Loucy (cell line): ENCODE measurements at regions not wholly inside any gene's neighbourhood (a gene's known extent, or its start where the extent isn't known, plus 50 kb on each side); places are given as distances from the start of the nearest gene placed in this dataset.

Experiments
- H2AFZ ChIP-seq: fragments of 200-600 bp; sonication (generic); 2 replicates; pipeline ENCODE4 v1.6.0; 2016; ENCODE audit warnings: antibody characterized with exemption, mild to moderate bottlenecking, low read length, moderate library complexity
- H3F3A ChIP-seq: fragments of 200-600 bp; 2 replicates; pipeline ENCODE4 v1.6.0; 2016; ENCODE audit warnings: antibody characterized with exemption, low read depth, mild to moderate bottlenecking
- H3K27me3 ChIP-seq: fragments of 200-600 bp; sonication (generic); 2 replicates; pipeline ENCODE4 v1.6.1; 2014; ENCODE audit warnings: low read length, mild to moderate bottlenecking; ENCODE audit not compliant: insufficient read depth, poor library complexity, severe bottlenecking
- H3K36me3 ChIP-seq: fragments of 200-600 bp; sonication (generic); 2 replicates; pipeline ENCODE4 v1.6.1; 2016; ENCODE audit warnings: low read length; ENCODE audit not compliant: insufficient read depth
- H3K4me1 ChIP-seq: fragments of 200-600 bp; sonication (generic); 2 replicates; pipeline ENCODE4 v1.5.1; 2014; ENCODE audit warnings: low read length, mild to moderate bottlenecking; ENCODE audit not compliant: insufficient read depth, poor library complexity, severe bottlenecking
- H3K4me2 ChIP-seq: fragments of 200-600 bp; sonication (generic); 2 replicates; pipeline ENCODE4 v1.6.0; 2014; ENCODE audit warnings: antibody characterized with exemption, low read length, low read depth, mild to moderate bottlenecking; ENCODE audit not compliant: poor library complexity, severe bottlenecking
- H3K4me3 ChIP-seq: fragments of 200-600 bp; sonication (generic); 2 replicates; pipeline ENCODE4 v1.5.1; 2014; ENCODE audit warnings: low read length, mild to moderate bottlenecking, mixed read lengths; ENCODE audit not compliant: poor library complexity, severe bottlenecking
- H3K79me2 ChIP-seq: fragments of 200-600 bp; sonication (generic); 2 replicates; pipeline ENCODE4 v1.6.1; 2014; ENCODE audit warnings: low read length; ENCODE audit not compliant: insufficient read depth
- H3K9ac ChIP-seq: fragments of 200-600 bp; sonication (generic); 2 replicates; pipeline ENCODE4 v1.6.0; 2014; ENCODE audit warnings: mild to moderate bottlenecking, low read depth, low read length, moderate library complexity; ENCODE audit not compliant: poor library complexity, severe bottlenecking
- H3K9me2 ChIP-seq: fragments of 200-600 bp; sonication (generic); replicated peaks from 2 replicates; pipeline ENCODE4 v1.6.1; 2016; ENCODE audit warnings: low read depth, low read length, mixed read lengths
- H3K9me3 ChIP-seq: fragments of 200-600 bp; sonication (generic); 2 replicates; pipeline ENCODE4 v1.6.1; 2014; ENCODE audit warnings: mild to moderate bottlenecking, antibody characterized with exemption, low read length, low read depth; ENCODE audit not compliant: insufficient read depth
- H4K20me1 ChIP-seq: fragments of 200-600 bp; sonication (generic); 2 replicates; pipeline ENCODE4 v1.6.0; 2014; ENCODE audit warnings: antibody characterized with exemption, low read length, mild to moderate bottlenecking; ENCODE audit not compliant: insufficient read depth, poor library complexity, severe bottlenecking
- CTCF ChIP-seq: fragments of 200-600 bp; sonication (generic); conservative IDR thresholded peaks from 2 replicates; pipeline ENCODE4 v1.5.1; 2014; ENCODE audit warnings: mild to moderate bottlenecking, antibody characterized with exemption, low read length
- EZH2phosphoT487 ChIP-seq: fragments of 200-600 bp; IDR thresholded peaks from 2 replicates; pipeline ENCODE4 v1.6.1; 2018; ENCODE audit warnings: antibody characterized with exemption, mild to moderate bottlenecking, moderate library complexity, borderline replicate concordance

DNA sequence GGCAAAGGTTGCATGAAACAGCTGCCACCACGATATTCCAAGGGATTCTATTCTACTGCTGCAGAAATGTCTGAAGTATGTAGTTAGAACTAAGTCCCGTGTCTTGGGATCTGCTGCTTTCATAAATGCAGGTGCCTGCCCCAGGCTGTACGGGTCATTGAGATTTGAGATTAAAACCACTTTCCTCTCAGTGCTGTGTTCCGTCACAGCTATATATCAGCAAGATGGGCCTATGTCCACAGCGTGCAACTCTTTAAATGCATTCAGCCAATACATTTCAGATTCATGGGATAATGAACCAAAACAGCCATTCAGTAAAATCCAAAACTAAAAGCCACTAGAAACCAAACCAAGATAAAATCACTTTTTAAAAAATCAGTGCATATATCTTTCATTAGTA, 107.3 kb upstream of the LUZP2 start:
- Histone ChIP-seq H3K4me1 (no peaks in the 10 kb centered on the region), H4K20me1 (no peaks in the 10 kb centered on the region), H3K9me3 (no peaks in the 10 kb centered on the region), H2AFZ (no peak overlapping the region), H3K79me2 (no peaks in the 10 kb centered on the region), H3K9ac (no peak overlapping the region), H3K4me3 (no peak overlapping the region), H3K9me2 (no peaks in the 10 kb centered on the region), H3K36me3 (no peaks in the 10 kb centered on the region), H3K27me3 (no peaks in the 10 kb centered on the region), H3F3A (no peaks in the 10 kb centered on the region), H3K4me2 (no peak overlapping the region)
- no peak for TF ChIP-seq EZH2phosphoT487
- TF ChIP-seq CTCF, result no peak

- H3K4me2 ChIP-seq, result no peak overlapping the region
- no peak for TF ChIP-seq EZH2phosphoT487
- no peak for TF ChIP-seq CTCF
Measured at GRCh38 chr11:24390016-24390415, 106.8 kb upstream of the LUZP2 start.

DNA sequence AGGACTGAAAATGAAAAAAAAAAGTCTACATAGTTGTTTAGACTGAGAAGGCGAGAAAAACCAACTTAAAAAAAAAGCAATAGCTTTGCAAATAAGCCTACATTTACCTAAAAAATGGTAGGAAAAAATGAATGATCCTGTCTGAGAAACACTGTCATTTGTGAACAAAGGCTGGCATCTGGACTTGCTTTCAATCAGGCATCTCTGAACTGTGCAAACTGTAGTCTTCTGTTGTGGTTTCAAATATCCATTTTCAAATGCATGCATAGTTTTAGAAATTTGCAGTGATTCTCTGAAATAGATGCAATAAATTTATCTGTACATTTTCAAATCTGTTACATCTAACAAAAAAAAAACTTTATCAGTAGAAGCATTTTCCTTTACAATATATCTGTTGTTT, 106.1 kb upstream of the LUZP2 start:
- Histone ChIP-seq H3K4me2 (no peak overlapping the region), H3F3A (no peaks in the 10 kb centered on the region), H3K9me2 (no peaks in the 10 kb centered on the region), H3K9ac (no peak overlapping the region), H3K79me2 (no peaks in the 10 kb centered on the region), H3K4me3 (no peak overlapping the region), H3K36me3 (no peaks in the 10 kb centered on the region), H2AFZ (no peak overlapping the region), H3K4me1 (no peaks in the 10 kb centered on the region), H4K20me1 (no peaks in the 10 kb centered on the region), H3K27me3 (no peaks in the 10 kb centered on the region), H3K9me3 (no peaks in the 10 kb centered on the region)
- TF ChIP-seq EZH2phosphoT487, result no peak
- TF ChIP-seq CTCF, result no peak

More at GRCh38 chr11:24390016-24390415, 106.8 kb upstream of the LUZP2 start:
- Histone ChIP-seq H3K4me1 (no peaks in the 10 kb centered on the region), H3K4me3 (no peak overlapping the region), H2AFZ (no peak overlapping the region), H3K9me3 (no peaks in the 10 kb centered on the region), H3F3A (no peaks in the 10 kb centered on the region), H3K9me2 (no peaks in the 10 kb centered on the region), H4K20me1 (no peaks in the 10 kb centered on the region), H3K9ac (no peak overlapping the region), H3K36me3 (no peaks in the 10 kb centered on the region), H3K79me2 (no peaks in the 10 kb centered on the region), H3K27me3 (no peaks in the 10 kb centered on the region)
